ENCODE measurements at regions not wholly inside any gene's neighbourhood (a gene's known extent, or its start where the extent isn't known, plus 50 kb on each side); places are given as distances from the start of the nearest gene placed in this dataset.
A peak's percentile ranks its signal among the peaks of the same experiment; 100 is the strongest.
"Not testable (repeated sequence)": the region's sequence is repeated elsewhere in the genome, so short reads cannot be mapped to it uniquely, and the experiment has no call there.

DNA sequence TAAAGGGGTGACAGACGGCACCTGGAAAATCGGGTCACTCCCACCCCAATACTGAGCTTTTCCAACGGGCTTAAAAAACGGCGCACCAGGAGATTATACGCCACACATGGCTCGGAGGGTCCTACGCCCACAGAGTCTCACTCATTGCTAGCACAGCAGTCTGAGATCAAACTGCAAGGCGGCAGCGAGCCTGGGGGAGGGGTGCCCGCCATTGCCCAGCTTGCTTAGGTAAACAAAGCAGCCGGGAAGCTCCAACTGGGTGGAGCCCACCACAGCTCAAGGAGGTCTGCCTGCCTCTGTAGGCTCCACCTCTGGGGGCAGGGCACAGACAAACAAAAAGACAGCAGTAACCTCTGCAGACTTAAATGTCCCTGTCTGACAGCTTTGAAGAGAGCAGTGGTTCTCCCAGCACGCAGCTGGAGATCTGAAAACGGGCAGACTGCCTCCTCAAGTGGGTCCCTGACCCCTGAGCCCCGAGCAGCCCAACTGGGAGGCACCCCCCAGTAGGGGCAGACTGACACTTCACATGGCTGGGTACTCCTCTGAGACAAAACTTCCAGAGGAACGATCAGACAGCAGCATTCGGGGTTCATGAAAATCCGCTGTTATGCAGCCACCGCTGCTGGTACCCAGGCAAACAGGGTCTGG is 162.8 kb upstream of the GJE1 start:
- not testable (repeated sequence) for DNase-seq

DNA sequence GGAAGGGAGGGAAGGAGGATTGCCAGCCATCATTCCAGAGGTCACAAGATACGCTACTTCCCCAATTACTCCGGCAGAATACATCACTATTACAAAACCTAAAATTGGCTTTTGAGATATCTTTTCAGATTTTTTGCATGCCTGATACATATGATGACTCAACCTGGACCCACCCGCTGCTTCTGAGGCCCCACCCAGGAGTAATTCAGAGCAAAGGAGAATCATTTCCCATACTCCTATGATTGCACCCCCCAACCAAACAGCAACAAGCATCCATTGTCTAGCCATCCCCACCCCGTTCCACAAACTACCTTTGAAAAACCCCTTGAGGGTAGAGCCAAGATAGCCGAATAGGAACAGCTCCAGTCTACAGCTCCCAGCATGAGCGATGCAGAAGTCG is 163.5 kb upstream of the GJE1 start:
- DNase-seq, result peak; percentile 41

DNA sequence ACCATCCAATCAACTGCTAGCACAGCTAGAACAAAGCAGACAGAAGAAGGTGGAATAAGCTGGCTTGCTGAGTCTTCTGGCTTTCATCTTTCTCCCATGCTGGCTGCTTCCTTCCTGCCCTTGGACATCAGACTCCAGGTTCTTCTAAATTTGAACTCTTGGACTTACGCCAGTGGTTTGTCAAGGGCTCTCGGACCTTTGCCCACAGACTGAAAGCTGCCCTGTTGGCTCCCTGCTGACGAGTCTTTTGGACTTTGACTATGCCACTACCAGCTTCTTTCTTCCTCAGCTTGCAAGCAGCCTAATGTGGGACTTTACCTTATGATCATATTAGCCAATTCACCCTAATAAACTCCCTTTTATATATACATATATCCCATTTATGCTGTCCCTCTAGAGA is 164.1 kb upstream of the GJE1 start:
- no peak for DNase-seq

DNA sequence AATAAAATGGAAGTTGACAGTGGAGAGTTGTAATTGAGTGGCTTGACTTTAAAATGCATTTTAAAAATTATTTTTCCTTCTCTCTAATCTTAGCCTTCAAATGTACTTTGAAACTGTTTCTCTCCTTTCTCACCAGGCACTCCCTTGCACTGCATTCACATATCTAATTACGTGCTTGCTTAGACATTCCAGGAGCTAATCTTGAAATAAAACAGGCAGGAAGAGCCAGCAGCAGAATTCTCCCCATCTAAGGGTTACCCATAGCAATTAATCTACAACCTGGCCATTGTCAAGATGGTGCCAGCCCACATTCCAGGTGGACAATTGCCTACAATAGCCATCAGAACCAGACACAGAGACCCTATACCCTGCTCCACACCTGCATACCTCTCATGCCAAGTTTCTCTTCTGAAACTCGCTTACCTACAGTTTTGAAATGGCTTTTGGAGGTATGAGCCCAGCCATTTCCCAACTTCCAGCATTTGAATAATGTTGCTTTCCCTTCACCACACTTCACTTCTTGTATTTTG is 167.6 kb upstream of the GJE1 start:
- no peak for DNase-seq

DNA sequence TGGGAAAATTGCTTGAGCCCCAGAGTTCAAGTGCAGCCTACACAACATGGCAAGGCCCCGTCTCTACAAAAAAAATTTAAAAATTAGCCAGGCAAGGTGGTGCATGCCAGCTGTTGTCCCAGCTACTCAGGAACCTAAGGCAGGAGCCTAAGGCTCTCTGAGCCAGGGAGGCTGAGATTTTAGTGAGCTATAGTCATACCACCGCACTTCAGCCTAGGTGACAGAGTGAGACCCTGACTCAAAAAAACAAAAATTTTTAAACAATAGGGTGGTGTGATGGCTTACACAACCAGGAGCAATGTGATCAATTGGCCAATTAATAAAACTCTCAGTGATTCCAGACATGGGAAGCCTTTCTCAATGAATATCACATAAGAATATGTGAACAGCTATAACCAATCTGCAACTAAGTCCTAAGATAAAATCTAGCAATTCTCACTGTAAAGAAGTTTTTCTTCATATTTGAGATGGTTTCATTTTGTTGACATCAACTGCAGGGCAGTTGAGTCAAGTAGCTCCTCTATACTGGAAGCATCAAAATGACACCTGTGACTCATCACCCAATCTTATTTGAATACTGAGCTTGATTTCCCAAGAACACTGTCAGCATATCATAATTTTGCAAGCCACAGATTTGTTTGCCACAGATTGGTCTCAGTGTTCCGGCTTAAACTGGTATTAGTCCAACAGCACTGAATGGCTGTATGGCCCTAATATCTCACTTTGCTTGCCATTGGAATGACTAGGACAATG is 169.0 kb upstream of the GJE1 start:
- peak; percentile 28 for DNase-seq

DNA sequence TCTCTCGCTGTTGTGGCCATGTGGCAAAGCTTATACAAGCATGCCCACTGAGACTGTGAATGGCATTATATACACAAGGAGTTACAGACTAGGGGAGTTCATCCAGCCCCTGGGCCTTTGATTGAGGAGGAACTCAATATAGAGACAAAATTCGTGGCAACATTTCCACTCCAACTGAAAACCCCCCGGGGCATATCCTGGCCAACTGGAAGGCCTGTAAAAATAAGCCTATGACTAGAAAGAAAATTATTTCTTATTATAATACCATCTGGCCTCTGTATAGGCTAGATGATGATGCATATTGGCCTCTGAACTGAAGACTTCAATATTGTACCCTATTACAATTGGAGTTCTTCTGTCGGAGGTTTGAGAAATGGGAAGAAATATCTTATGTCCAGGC is 175.5 kb upstream of the GJE1 start:
- DNase-seq, result no peak

DNA sequence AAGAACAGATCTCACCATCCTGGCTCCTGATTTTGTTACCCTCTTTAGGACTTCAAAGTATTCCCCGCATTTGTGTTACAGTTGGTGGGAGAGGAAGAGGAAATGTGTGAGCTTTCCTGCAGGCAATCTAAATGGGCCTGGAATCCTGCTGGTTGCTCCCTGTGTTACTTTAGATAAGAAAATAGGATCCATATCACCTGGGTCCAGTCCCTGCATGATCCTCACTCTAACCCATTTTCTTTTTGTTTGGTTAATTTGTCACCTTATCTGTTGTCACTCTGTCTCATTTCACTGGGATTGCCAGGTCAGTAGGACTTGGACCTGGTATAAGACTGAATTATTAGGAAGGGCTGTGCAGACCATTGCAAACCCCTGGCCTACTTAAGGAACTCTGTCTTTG is 175.9 kb upstream of the GJE1 start:
- no peak for DNase-seq

DNA sequence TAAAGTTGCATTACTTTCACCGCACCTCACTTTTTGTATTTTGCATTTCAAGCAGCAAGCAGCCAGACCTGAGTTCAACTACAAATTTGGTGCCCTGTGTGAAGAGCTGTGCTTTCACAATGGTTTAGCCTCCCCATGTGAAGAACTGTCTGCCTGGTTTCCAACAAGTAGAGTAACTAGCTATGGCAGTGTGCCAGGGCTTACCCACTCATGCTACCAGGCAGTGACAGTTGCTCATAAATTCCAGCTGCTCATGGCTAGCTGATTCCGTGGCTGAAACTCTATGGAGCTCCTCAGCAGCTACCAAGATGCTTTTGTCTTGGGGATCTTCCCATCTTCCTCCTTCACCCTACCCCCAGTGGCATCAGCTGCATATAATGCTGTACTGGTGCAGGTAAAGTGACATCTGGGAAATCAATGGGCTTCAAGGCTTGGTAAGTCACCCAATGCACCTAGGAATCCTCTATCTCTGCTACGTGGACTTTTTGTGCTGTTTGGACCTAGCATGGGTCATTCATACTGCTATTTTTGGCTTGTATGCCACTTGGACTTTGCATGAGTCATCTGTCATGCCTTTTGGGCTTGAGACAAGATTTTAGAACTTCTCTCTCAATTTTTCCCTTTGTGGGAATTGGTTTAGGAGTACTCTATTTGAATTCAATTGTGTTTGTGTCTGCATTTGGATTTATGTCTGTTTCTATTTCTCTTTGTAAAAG is 176.5 kb upstream of the GJE1 start:
- DNase-seq, result no peak

DNA sequence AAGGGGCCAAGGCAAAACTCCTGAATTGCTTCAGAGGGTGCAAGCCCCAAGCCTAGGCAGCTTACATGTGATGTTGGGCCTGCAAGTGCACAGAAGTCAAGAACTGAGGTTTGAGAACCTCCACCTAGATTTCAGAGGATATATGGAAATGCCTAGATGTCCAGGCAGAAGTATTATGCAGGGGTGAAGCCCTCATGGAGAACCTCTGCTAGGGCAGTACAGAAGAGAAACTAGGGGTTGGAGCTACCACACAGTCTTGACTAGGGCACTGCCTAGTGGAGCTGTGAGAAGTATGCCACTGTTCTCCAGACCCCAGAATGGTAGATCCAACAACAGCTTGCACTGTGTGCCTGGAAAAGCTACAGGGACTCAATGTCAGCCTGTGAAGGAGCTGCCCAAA is 179.7 kb upstream of the GJE1 start:
- no peak for DNase-seq

DNA sequence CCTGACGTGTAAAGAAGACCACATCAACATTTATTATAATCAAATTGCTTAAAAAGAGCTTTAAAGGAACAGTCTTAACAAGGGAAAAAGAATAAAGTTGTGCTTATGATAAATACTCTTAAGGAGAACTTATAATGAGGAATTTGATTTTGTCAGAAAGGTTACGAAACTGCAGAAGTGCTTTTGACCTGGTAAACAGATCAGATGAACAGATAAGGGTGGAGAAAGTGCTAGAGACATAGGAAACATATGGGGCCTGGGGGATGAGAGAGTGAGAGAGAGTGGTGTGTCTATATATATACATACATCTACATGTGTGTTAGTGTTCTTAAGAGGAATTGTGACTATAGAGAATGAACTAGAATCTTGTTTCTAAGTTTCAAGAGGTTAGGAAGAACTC is 186.2 kb upstream of the GJE1 start:
- no peak for DNase-seq

DNA sequence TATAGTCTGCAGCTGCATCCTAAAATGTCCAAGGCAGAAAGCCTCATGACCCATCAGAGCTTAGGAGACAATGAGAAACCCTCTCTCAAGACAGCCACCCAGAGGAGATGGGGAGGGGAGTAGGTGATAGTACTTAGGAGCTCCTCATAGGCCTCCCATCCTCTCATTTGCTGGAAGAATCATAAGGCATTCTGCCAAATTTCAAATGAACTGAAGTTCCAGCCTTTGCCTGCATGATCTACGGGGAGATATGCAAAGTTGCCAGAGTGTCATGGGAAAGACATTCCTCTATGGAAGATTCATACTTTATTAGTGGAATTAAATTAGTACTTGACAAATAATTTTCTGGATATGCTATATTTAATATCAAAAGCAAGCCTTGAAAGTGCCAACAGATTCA is 194.1 kb upstream of the GJE1 start:
- DNase-seq, result no peak

DNA sequence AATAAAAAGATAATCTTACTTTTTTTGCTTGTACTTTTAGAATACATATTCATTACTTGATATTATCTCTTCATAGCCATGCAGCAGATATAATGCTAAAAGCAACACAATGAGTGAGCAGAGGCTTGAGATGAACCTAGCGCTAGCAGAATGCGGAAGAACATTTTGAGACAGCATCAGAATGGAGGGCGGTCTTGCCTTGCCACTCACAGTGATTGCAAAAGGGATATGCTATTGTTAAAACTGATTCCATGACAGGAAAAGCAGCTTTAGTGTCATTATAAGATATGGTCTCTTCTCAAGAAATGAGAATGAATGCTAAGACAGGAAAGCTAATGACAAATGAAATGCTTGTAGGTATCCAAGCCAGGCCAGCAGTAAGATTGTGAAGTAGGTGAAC is 200.0 kb upstream of the GJE1 start:
- DNase-seq, result no peak

DNA sequence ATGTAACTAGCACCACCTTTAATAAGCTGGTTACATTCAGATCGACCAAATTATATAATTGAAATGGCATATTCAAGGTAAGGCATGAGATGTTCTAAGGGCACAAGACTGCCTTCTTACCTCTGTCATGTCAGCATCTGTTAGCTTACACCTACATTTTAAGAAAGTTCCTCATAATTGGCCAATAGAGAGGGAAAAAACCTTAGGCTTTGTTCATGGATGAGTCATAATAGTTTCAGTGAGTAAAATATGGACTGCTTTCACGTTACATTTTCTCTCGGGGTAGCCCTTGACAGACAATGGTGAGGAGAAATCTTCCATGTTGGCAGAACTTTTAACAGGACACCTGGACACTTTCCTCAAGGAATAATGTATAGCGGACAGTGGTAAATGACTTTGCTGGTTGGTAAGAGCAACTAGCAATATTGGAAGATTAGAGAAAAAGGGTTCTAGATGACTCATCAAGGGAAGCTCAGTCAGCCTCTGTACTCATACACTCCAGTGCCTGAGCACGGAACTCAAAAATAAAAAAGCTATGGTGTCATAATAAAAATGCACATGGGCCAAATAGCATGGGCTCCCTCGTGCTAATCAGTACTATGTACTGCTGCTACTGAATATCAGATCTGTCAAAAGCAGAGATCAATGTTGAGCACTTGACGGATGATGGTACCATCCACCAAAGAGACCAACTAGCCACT is 206.4 kb upstream of the GJE1 start:
- DNase-seq, result not testable (repeated sequence)

DNA sequence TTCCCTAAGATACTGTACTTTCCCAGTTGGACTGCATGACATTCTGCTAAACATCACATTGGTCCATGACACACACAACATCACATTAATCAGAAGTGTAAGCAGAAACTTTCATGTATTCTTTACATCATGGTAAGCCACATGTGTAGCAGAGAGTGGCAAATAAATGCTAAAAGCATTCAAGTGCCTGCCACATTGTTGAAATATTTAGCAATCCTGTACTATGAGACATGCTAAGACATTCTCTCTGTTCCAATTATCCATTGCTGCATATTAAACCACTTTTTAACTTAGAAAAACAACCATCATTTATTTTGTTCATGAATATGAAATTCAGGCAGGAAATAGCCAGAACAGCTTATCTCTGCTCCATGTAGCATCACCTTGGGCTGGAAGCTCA is 207.7 kb upstream of the GJE1 start:
- DNase-seq, result peak; percentile 14

DNA sequence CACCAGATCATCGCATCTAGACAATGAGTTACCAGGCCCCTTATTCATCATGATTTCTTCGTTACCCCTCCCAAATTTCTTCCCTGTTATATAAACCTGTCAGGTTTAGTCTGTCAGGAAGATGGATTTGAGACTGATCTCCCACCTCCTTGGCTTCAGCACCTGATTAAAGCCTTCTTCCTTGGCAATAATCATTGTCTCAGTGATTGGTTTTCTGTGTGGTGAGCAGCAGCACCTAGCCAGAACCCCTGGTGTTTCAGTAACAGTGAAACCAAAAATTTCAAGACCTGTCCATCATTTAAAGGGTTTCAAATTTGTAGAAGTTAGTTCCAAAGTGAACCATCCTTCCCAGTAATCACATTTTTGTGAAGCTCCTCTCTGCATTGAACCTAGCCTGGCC is 209.8 kb upstream of the GJE1 start:
- no peak for DNase-seq

DNA sequence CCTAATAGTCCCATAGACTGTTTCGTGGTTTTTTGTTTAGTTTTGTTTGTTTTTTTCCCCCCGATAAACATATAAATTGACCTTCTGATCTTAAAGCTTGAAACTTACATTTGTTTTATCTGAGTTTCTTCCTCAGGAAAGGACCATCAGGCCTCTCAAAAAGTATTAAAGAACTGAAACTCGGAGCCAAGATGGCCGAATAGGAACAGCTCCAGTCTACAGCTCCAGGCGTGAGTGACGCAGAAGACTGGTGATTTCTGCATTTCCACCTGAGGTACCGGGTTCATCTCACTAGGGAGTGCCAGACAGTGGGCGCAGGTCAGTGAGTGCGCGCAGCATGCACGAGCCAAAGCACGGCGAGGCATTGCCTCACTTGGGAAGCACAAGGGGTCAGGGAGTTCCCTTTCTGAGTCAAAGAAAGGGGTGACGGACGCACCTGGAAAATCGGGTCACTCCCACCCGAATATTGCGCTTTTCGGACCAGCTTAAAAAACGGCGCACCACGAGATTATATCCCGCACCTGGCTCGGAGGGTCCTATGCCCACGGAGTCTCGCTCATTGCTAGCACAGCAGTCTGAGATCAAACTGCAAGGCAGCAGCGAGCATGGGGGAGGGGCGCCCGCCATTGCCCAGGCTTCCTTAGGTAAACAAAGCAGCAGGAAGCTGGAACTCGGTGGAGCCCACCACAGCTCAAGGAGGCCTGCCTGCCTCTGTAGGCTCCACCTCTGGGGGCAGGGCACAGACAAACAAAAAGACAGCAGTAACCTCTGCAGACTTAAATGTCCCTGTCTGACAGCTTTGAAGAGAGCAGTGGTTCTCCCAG is 215.8 kb upstream of the GJE1 start:
- DNase-seq, result not testable (repeated sequence)

DNA sequence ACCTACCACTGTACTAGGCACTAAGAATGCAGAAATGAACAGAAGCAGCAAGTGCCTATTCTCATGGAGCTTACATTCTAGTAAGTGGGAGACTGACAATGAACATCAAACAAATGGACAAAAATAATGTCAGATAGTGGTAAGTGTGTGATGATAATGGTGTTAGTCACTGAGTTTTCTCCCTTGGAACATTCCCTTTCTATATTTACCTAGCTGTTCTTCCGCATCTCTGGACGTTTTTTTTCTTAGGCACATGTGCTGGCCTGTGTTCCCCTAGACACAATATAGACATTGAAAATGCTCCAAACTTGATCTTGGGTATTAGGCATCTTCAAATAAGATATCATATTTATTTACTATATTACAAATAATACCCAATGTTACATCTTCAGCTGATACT is 218.1 kb upstream of the GJE1 start:
- DNase-seq, result no peak

DNA sequence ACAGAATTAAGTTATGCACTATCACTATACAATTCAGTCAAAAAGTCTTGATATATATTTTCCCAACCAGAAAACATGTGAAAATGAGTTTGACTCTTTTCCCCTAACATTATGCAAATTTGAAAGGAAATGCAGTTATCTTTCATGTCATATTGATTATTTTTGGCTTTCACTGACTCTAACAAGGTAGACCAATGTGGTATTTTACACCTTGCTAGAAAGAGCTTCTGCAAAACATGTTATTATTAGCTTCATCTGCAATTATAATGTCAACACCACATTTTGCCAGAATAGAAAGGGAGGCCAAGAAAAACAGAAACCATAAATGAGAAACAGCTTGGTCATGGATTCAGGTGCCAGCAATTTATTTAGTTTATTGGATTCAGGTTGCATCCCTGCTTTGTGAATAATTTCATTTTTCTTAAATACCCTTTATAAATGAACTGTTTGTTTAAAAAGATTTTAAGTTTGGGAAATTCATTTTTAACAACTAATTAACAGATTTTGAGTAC is 226.1 kb upstream of the GJE1 start:
- no peak for DNase-seq

DNA sequence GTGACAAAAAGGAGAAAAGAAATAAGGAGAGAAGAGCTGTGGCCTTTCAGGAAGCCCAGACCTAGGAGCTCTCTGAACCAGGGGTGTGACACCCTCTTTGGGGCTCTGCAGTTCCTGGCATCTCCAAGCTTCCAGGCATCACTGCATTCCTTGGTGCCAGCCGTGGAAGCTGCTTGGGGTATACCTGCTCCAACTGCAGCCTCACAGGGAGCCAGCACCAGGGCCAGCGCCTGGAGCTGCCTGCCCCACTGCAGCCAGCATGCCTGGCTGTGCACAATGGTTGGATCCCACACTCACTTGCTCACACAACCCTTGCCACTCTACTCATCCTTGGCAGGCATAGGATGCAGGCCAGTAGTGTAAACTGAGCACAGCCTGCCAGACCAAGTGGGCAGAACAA is 242.1 kb upstream of the GJE1 start:
- DNase-seq, result no peak

DNA sequence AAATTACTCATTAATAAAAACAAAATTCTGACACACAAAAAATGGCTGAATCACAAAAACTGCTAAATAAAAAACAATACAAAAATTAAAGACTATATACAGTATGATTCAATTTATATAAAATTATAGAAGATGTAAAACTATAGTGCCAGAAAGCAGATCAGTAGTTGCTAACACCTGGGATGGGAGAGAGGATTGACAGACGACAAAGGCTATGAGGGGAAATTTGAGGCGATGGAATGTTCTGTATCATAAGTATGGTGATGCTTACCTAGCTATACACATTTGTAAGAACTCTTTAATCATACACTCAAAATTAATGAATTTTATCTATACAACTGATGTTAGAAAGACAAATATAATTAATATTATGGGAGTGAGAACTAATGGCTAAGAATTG is 247.9 kb upstream of the GJE1 start:
- no peak for DNase-seq

DNA sequence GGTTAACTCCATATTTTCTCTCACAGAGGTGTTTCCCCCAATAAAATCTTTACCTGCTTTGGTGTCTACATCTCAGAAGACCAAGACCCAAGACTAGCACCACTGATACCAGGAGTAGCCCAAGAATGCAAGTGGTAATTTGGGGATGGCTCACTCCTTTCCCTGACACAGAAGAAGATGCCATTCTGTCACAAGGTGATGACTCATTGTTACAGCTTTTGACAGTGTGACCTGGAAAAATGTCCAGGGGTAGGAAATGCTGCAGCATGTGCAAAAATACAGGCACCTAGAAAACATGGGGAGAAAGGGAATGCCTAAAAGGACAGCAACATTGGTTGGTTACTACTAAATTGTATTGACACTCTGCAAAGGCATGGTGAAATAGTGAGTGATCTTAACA is 254.0 kb upstream of the GJE1 start:
- DNase-seq, result no peak

DNA sequence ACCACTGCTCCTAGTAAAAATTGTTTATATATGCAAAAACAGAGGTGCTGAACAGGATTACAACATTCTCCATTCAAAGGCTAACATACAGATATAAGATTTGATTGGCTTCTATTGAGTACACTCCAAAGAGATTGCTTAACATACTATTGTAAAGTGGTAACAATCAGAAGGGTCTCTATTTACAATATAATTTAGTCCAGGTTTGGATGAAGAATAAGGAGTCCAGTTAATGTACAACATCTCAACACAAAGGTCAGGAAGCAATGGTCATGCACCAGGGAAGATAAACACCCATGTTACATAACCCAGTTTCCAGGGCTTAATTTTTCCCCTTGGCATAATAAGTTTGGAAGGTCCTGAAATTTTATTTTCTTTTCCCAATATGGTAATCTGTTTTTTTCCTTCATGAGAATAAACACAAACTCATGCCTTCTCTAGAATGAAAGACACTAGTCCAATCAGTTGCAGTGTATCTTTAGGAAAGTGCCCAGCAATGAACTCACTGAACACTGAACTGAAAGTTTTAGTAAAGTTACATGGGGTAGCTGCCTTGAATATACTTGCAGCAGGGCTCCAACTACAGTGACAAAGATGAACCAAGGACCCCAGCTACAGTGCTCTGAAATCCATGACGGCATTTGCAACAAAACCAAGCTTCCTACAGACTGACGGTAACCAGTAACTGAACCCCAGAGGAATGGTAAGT is 255.3 kb upstream of the GJE1 start:
- no peak for DNase-seq

Measured in fibroblast of skin of right biceps (primary cell).